HG02943 (cell line): ENCODE measurements at regions not wholly inside any gene's neighbourhood (a gene's known extent, or its start where the extent isn't known, plus 50 kb on each side); places are given as distances from the start of the nearest gene placed in this dataset.
"Not testable (repeated sequence)": the region's sequence is repeated elsewhere in the genome, so short reads cannot be mapped to it uniquely, and the experiment has no call there.

ENCODE experiments used
- ATAC-seq: cut with Tn5 transposase; IDR thresholded peaks from one replicate; pipeline ENCODE4 v1.9.1; 2021; ENCODE audit warnings: mild to moderate bottlenecking, low read depth, moderate library complexity; ENCODE audit not compliant: unreplicated experiment

GRCh38 chr22:48781868-48782267 lies 1045.8 kb downstream of the BRD1 start:
- ATAC-seq: no peak

- ATAC-seq: no peak
These were observed 1046.3 kb downstream of the BRD1 start for GRCh38 chr22:48781391-48781790.

GRCh38 chr22:48780597-48781277 lies 1046.9 kb downstream of the BRD1 start:
- no peak for ATAC-seq

DNA sequence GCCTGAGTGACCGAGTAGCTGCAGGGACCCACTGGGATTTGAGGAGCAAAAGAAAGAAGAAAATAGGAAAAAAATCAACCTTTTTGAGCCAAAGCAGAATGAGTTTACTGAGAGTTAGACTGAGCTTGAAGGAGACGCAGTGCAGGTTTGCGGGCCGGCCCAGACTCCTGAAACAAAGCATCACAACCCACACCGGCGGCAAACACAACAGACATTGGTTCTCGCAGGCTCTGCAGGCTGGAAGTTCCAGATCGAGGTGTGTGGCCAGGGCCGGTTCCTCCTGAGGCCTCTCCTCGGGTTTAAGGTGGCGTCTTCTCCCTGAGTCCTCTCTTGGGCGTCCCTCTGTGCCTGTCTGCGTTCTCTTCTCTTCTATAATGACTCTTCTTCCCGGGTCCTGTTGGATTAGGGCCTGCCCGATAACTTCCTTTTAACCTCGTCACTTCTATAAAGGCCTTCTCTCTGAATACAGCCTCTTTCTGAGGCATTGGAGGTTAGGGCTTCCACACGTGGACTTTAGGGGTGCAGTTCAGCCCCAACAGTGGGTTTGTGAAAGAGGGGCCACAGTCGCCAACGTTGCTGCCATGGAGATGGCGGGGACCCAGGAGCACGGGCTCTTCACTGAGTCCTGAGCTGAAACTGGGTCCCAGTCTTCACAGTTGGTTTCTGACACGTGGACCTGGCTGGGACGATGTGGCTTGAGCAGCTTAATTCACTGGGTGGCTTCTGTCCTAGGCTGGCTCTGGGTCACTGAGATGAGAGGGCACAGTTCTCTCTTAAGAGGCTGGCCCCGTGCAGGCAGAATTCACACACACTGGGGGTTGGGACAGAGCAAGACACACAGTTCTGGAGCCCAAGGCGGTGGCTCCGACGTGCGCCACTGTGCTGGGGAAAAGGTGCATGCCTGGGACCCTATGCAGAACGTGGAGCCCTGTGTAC lies 1047.7 kb downstream of the BRD1 start:
- no peak for ATAC-seq

DNA sequence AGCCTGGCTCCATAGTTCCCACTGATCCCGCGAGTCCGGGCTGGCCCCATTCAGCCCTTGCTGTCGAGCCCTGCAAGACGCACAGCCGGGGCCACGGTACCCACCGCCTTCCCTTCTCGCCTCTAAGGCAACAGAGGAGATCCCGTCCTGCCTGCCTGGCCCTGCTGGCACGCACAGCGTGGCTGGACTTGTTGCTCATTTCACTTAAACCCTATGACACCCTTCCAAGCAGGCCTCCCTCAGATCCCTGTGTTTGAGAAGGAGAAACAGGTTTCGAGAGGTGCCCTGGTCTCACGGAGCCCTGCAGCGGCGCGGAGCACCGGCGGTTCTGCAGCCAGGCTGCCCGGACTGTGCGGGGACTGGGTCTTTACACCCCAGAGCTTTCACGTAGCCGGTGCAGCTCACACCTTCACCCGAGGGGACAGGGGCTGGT lies 1048.4 kb downstream of the BRD1 start:
- no peak for ATAC-seq

GRCh38 chr22:48778308-48779195 lies 1049.1 kb downstream of the BRD1 start:
- ATAC-seq: no peak

DNA sequence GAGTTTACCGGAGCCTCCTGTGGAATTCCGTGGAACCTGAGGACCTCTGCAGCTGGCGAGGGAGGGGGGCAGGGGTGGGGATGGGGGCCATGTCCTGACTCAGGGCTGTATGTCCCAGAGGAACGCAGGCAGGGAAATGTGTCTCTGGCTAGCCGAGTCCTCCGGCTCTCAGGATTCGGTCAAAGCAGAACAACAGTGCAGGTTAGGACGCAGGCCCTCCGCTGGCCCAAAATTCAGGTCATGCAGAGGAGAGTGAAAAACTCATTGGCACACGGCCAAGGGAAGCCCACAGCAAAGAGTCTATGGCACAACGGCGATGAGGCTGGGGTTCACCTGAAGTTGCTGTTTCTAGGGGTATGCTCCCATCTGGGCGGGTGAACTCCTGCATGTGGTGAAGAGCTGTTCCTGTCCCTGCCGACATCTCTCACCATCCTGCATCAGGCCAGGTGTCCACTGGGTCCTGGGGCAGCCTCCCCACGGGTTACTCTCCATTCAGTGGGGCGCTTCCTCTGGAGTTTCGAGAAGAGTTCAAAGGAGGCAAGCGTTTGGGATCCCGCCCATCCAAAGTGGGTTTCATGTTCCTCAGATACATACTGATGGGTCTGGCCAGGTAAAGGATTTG lies 1055.3 kb downstream of the BRD1 start:
- no peak for ATAC-seq

GRCh38 chr22:48765595-48765994 lies 1062.1 kb downstream of the BRD1 start:
- ATAC-seq: no peak

DNA sequence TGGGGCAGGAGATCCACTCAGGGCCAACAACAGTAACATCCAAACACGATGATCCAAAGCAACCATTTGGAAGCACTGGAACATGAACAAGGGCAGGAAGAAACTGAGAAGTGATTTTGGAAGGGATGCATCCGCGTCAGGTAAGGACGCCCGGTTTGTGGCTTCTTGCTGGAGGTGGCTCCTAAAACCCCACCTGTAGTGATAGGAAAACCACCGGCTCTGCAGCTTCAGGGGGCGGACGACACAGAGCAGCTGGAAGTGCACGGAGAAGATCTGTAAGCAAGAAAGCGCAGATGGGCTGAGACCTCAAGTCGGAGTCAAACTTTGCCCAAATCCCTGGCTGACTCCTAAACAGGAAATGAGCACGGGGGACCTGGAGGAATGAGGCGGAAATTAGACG lies 1066.1 kb downstream of the BRD1 start:
- ATAC-seq: no peak

DNA sequence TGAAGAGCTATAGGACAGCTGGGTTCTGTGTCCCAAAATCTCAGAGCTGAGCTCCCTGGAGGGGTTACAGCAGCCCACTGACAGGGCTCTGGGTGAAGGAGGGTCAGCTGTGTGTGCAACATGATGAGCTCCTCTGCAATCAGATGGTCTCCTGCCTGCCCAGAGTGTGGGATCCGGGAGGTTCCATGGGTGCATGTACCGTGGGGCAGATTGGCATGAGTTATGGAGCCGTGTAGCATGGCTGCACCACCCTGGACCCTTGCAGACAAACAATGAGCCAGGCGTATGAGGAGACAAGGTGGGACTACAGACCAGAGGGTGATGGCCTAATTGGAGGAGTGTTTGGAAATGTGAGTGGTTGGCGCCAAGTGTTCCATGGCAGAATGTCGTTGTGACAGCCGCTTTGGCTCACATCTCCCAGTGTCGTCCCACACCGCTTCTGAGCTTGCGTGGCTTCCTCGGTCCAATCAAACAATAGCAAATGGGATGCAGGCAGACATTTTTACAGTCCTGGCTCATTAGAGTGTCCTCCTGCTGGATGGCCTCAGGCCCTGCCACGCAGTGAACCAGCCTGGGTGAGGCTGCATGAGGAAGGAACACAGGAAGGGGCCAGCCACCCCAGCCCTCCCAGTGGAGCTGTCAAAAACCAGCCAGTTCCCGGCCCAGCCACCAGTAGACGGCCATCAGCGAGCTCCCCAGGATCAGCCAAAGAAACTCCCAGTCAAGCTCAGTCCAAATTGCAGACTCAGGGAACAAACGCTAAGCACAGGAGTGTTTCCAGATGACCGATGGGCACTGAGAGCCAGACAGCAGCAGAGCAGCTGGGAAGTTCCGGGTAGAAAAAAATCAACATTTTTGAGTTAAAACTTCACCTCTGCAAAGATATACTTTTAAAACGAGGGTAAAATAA lies 1066.9 kb downstream of the BRD1 start:
- no peak for ATAC-seq

DNA sequence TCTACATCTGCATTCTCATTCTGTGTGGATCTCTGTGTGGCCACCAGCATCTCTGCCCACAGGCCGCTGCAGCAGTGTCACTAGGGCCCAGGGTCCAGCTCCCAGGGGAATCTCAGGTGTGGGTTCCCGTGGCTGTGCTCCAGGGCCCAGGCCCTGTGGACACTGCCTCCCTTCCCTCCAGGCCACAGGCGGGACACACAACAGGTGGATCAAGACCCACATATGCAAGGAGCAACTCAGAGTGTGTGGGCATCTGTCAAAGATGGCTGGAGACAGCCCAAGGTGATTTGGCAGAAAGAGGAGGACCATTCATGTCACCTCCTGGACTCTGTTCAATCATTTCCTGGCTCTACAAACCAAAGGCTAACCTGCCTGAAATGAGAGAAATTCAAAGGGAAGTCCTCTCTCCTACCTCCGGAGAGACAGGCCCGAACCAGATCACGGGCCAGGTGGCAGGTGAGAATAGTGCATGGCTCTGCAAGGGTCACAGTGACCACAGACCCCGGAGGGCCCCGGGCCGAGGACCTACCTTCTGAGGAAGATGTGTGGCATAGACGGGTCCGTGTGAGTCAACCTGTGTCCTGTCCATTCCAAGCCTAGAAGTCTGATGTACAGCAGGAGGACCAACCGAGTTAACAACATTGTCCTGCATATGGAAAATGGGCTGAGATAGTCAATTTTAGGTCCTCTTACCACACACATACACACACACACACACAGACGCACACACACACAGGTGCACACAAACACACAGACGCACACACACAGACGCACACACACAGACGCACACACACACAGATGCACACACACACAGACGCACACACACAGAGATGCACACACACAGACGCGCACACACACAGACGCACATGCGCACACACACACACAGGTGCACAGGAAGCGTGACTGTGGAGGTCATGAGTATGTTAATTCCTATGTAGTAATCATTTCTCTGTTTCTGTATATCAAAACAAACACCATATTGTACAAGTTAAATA lies 1068.5 kb downstream of the BRD1 start:
- no peak for ATAC-seq

DNA sequence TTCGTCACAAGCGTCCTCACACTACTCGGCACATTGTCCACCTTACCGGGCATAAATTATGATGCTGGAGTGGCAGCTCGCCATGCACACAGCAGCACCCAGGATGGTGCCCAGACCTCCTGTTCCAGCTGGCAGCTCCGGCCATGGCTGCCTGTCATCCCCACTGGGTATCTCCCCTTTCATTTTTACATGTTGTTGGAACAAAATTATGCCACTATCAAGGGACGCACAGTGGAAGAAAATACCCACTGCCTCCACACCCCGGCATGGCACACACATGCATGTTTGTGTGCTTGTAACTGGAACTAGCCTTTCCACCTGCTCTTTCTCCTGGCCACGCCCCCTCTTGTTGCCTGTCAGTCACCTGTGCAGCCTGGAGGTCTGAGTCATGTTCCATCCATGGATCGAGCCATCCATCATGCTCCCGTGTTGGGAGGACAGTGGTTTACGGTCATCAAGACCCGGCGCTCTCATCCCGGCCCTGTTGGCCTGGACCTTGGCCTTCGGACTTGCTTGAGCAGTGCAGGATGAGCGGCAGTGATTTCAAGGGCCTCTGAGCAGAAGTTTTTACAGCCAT lies 1069.6 kb downstream of the BRD1 start:
- ATAC-seq: no peak

DNA sequence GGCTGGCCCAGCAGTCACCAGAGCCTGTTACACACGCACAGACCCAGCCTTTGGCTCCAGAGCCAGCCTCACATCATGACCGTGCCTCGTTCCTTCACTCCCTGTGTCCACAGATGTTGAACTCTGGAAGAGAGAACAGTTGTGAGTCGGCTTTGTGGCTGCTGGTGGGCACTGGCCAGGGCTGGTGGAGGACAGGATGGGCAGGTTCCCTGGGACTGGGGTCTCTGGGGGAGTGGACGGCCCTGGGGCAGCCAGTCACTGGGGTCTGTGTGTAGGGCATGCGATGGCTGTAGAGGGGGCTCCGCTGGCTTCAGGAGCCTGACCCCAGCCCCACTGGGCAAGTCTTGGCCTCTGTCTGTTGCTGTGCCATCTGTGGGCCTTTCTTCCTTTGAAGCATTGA lies 1070.1 kb downstream of the BRD1 start:
- no peak for ATAC-seq

DNA sequence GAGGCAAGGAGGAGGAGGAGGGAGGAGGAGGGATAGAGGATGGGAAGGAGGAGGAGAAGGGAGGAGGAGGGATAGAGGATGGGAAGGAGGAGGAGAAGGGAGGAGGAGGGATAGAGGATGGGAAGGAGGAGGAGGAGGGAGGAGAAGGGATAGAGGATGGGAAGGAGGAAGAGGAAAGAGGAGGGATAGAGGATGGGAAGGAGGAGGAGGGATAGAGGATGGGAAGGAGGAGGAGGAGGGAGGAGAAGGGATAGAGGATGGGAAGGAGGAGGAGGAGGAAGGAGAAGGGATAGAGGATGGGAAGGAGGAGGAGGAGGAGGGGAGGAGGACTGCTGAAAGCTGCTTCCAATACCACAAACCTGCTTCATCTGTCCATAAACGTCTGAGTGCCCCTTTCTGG lies 1070.5 kb downstream of the BRD1 start:
- ATAC-seq: not testable (repeated sequence)

DNA sequence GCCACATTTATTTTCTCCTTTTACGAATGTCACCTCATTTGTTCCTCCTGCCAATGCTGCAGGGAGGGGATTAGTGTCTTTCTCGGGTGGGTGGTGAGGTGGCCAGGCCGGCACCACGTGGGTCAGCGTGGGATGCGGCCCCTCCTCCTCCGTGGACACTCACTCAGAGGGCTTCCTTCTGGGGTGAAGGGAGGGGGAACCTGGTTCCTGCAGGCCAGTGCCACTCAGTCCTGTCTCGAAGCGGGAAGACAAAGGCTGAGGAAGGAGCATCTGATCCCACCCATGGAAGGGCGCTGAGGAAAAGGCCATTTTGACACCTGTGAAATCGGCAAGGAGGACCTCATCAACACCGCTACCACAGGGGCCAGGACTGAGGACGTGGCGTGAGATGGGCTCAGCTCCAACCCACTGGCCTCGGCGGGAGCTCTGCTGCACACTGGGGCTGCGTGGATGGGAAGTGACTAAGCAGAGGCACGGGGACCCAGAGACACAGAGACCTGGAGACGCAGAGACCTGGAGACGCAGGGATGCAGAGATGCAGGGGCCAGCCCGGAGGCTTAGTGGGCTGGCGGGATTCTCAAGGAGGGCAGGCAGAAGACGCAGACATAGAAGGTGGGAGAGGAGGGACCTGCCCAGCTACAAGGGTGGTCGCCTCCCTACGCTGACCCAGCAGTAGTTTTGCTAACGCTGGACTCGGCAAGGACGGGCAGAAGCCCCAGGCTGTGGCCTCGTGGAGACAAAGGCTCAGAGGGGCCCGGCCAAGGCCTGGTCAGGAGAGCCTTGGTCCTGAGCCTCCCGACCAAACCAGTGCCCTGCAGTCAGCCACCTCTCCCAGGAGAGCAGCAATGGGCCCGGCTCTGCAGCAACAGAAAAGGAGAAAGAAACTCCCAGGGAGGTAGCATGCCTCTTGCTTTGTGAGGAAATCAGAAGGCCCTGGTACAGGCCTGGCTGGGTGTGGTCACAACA lies 1071.2 kb downstream of the BRD1 start:
- no peak for ATAC-seq

GRCh38 chr22:48755059-48755949 lies 1072.4 kb downstream of the BRD1 start:
- ATAC-seq: no peak
